ENCODE measurements at regions not wholly inside any gene's neighbourhood (a gene's known extent, or its start where the extent isn't known, plus 50 kb on each side); places are given as distances from the start of the nearest gene placed in this dataset.

- no peak for DNase-seq
These were observed 613.0 kb downstream of the RPS29 start for GRCh38 chr14:48973151-48973550.

DNA sequence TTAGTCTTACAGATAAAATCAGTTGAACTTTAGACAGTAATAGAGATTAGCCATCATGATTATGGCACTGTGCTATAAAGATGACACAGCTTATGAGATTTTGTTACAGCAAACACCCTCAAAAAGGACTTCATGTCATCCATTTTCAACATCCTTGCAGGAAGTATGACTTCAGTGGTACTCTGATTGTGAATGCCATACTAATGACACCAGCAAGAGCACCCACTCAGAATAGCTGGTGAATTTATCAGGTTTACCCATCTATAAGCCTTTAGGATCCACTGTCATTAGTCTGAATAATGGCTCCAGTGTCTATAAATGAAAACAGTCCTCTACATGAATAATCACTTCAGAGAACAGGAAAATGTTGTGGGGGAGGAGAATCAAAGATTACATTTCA is 615.2 kb downstream of the RPS29 start:
- no peak for DNase-seq

DNA sequence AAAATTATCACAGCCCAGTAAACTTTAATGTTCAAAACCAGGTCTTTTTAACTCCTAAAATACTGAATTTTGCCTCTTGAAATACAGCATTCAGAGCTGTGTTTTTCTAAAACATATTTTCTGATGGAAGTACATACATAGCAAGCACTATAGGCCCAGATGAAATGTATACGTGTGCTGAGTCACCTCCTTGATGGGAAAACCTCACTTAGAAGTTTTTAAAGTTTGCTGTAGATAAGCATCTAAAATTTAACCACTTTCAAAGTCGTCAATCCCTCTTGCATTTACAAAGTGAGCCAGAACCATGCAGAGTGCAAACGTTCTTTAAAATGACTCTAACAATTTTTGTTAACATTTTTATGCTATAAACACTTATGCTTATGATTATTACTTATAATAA is 618.8 kb downstream of the RPS29 start:
- no peak for DNase-seq

GRCh38 chr14:48963231-48963790 is 622.9 kb downstream of the RPS29 start:
- no peak for DNase-seq

GRCh38 chr14:48957486-48957885 is 628.7 kb downstream of the RPS29 start:
- no peak for DNase-seq

GRCh38 chr14:48955857-48956256 is 630.3 kb downstream of the RPS29 start:
- no peak for DNase-seq

- DNase-seq = no peak
These were observed 631.7 kb downstream of the RPS29 start for GRCh38 chr14:48954446-48954845.

DNA sequence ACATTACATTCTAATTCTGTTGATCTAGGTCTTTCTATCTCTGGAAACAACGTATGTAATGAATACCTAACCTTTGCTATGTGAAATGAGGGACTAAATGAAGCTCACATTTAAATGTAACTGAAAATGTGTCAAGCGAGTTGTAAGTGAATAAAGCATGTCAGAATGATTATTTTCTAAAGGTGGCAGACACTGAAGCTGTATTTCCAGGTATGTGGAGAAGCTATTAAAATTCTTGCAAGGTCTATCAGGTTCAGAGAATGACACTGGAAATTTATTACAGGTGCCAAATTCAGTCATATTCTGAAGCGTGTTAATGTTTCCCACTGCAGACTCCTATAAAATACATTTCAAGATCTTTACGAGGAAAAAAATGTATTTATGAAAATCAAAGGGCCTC is 641.4 kb downstream of the RPS29 start:
- DNase-seq = no peak

DNA sequence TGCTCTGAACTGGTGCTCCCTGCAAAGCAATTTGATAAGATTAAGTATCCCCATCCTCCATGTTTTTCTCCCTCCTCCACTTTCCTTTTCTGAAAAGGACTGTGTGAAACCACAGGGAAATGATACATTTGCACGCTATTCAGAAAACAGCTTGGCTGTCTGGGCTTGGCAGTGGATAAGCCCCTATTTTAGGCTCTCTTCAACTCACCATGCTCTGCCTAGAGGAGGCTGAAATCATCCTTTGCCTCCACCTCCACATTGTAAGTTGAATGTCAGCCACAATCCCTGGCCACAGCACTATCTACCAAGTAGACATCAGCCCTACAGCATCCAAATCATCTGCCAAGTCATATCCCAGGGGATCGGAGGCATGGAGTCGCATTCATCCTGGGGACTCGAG is 642.3 kb downstream of the RPS29 start:
- no peak for DNase-seq

- DNase-seq = no peak
These were observed 648.5 kb downstream of the RPS29 start for GRCh38 chr14:48937541-48938195.

DNA sequence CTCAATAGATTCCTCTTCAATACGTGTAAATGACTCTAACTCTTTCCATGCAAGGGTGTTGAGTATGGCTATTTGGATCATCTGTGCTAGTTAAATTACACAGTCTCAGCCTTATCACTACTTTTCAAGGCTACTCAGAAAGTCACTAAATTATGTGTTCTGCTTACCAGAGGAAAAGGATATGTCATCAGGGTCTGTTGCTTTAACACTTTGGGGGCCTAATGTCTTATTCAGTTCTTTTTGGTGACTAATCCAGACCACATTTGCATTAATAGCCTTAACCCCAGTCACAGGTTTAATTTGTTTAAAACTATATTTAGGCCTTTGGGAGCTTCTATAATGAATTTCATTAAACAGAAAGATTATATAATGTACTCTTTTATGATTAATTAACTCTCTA is 649.3 kb downstream of the RPS29 start:
- no peak for DNase-seq

- no peak for DNase-seq
These were observed 649.8 kb downstream of the RPS29 start for GRCh38 chr14:48936362-48936761.

DNA sequence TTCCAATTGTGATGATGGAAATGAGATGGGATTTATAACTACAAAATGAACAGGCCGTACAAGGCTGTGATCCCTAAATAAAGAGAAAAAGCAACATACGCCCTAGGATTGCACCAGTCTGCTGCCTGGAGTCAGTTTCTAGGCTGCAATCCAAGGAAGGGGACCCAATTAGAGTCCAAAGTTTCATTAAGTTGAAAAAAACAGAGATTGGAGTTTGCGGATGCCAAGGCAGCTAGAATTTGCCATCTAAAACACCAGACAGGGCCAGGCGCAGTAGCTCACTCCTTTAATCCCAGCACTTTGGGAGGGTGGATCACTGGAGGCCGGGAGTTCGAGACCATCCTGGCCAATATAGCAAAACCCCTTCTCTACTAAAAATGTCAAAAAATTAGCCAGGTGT is 661.0 kb downstream of the RPS29 start:
- DNase-seq = no peak

- DNase-seq = no peak
These were observed 671.3 kb downstream of the RPS29 start for GRCh38 chr14:48914921-48915320.

DNA sequence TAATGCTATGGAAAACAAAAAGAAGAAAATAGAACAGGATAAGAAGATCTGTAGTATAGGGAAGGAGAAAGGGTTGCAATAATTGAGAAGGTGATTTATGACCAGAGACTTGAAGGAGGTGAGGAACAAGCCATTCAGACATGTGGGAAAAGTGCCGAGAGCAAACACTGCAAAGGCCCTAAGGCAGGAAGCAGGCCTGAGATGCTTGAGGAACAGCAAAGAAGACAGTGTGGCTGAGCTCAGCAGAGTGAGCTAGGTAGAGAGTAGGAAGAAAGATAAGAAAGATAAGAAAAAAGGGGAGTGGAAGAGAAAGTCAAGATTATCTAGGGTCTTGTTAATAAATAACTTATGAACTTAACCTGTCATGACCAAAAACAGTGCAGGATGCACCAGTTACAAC is 671.8 kb downstream of the RPS29 start:
- no peak for DNase-seq

GRCh38 chr14:48900565-48900964 is 685.6 kb downstream of the RPS29 start:
- DNase-seq = no peak

DNA sequence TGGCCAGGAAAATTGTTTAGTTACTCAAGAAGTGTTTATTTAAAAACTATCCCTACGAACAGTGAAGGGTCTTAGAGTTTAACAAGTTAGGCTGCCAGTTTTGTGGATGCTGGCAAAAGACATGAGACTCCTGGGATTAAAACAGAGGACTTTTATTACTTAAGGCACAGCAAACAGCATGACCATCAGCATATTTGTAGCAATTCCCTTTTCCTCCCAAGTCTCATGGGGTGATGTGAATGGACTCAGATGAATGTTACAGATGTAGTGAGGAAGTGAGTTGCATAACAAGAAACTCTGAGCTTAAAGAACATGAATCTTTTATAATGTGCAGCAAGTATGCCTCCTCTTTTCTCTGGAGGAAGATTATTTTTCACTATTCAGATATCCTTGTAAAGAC is 695.8 kb downstream of the RPS29 start:
- DNase-seq = no peak

GRCh38 chr14:48876806-48877340 is 709.3 kb downstream of the RPS29 start:
- no peak for DNase-seq

- no peak for DNase-seq
These were observed 711.5 kb downstream of the RPS29 start for GRCh38 chr14:48874711-48875110.

DNA sequence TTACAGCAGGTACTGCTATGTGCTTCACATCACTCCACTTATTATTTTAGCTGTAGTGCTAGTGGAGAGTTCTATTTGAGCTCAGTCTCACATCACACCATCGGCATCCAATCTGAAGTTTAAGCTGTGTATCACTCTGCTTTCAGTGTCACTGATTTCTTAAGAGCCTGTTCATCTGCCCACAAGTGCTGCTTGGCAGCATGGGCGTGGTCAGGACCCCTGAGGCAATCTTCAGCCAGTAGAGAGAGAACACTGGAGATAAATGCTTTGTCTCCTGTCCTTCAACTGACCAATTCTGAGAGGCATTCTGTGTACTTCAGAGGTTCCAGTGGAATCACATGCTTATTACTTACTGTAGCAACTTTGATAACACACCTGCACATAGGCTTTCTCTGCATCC is 728.8 kb downstream of the RPS29 start:
- DNase-seq = no peak

DNA sequence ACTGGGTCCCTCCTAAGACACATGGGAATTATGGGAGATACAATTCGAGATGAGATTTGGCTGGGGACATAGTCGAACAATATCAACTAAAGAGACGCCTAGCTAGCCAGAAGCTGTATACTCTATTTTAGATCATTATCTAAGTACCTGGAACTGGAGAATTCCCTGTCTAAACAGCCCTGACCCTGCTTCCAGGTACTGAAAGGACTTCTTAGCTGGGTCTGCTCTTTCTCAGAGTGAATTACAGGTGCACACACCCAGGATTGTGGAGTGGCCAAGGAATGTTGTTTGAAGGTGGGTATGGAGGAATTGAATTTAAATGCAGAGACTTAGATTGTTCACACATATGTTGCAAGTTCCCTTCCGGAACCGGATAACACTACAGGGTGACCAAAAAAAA is 733.0 kb downstream of the RPS29 start:
- no peak for DNase-seq

DNA sequence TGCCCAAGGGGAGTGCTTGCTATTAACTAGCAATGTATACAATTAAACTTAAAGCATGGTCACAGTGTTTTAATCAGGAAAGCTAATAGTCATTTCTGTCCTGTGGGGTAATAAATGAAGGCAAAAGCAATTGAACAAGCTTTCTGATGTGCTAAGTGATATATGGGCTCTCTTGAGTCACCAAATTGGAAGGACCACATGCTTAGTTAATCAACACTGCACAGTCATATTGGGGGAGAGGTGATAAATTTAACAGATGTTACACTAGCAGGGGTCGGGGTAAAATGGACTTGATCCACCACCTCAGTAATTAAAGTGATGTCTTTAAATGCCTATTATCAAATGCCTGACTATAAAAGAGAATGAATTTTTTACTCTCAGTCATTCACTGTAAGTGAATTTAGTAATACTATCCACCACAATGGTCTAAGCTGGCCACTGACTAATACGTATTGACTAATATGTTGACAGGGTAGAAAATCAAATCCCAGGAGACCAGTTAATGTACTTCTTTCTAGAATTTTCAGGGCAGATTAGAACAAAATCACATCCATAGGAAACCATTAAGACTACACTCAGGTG is 736.3 kb downstream of the RPS29 start:
- DNase-seq = no peak

DNA sequence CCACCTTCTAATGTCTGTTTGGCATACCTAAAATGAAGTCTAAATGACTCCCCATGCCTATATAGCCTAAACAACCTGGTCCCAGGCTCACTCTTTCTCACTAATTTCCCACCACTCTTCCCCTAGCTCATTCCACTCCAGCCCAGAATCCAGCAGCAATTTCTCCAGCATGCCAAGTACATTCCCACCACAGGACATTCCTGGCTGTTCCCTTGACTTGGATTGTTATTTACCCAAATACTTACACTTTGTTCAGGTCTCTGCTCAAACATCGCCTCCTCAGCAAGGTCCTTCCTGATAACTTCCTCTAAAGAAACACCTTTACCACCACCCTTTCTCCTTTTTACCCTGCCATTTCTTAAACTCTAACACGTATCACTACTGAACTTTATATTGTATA is 743.4 kb downstream of the RPS29 start:
- no peak for DNase-seq

DNA sequence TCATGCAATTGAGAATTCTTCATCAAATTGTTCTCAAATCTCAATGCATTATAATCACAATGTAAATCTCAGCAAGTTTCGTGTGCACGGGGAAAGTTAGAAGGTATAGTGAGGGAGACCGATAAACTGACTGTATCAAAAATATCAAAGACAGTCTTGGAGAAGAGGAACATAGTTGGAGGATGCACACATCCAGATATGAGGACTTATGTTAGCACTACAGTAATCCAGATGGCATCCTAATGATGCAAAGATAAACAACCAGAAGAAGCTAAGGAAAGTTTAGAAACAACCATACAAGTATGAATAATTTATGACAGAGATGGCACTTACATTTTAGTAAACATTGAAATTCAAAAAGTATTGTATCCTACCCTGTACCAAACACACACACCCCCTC is 760.1 kb downstream of the RPS29 start:
- no peak for DNase-seq

DNA sequence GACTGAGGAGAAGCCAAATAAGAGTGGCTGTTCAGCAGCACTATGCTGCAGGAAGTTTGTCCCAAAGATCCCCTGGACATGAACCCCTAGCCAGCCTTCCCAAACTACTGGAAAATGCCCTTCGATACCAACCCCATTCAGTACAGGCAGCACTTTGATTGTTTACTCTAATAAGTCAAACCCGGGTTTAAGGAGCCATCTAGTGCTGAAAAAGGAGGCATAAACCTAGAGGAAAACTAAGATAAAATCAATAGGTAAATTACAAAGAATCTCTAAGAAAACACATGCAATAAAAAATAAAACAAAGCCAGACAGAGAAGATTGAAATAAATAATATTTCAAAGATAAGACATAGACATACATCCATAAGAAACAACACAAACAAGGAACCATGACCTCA is 771.6 kb downstream of the RPS29 start:
- no peak for DNase-seq
